Psoas muscle (tissue), 7 donors: ENCODE measurements at regions not wholly inside any gene's neighbourhood (a gene's known extent, or its start where the extent isn't known, plus 50 kb on each side); places are given as distances from the start of the nearest gene placed in this dataset.

Experiments used
- ATAC-seq, 4 donors: fragments of 200-7000 bp; cut with Tn5 transposase; one replicate each; pipeline ENCODE4 v1.9.1; 2020; ENCODE audit warnings: moderate library complexity in 3 of 4, mild to moderate bottlenecking in 2 of 4
- DNase-seq, 2 donors: peaks; one replicate each; pipeline ENCODE4 v3.0.0-alpha.2; 2020
- H3K27ac ChIP-seq: fragments of 200-600 bp; one replicate; pipeline ENCODE4 v1.8.0; 2022
- H3K27me3 ChIP-seq, 3 donors: fragments of 200-600 bp in 1 of 3; one replicate each; pipeline versions ENCODE4 v1.6.1 to v1.8.0; 2013 to 2022; ENCODE audit warnings: low read length in 2 of 3, mild to moderate bottlenecking in 2 of 3, moderate library complexity in 1 of 3; ENCODE audit not compliant: insufficient read depth in 3 of 3
- H3K36me3 ChIP-seq, 2 donors: fragments of 200-600 bp in 1 of 2; one replicate each; pipeline versions ENCODE4 v1.6.1 to v1.8.0; 2013 to 2022; ENCODE audit warnings: low read depth in 1 of 2, mild to moderate bottlenecking in 1 of 2, moderate library complexity in 1 of 2; ENCODE audit not compliant: insufficient read depth in 1 of 2
- H3K4me1 ChIP-seq: fragments of 200-600 bp; one replicate; pipeline ENCODE4 v1.8.0; 2022
- H3K4me3 ChIP-seq: fragments of 200-600 bp; one replicate; pipeline ENCODE4 v1.8.0; 2022; ENCODE audit warnings: mild to moderate bottlenecking
- H3K9me3 ChIP-seq: fragments of 200-600 bp; one replicate; pipeline ENCODE4 v1.8.0; 2022
- WGBS, 3 donors: extraction: QIAGEN DNeasy Blood & Tissue Kit; methylation state at CpG; one replicate each; pipeline versions ENCODE4 v1.1.6 to v1.1.7; 2013; 5-methylcytosine and 5-hydroxymethylcytosine counted together
- intact Hi-C, 2 donors: fragments of 100-400 bp; cut with DNase I; formaldehyde crosslinking; loops; one replicate each; pipeline versions ENCODE4 v1.11.0 to v1.14.2; 2022
- TF ChIP-seq, protein P1 (sequence below): fragments of 200-600 bp; IDR thresholded peaks from one replicate; pipeline ENCODE4 v1.8.0; 2022; ENCODE audit warnings: antibody characterized with exemption
- donor health status: healthy with polysubstance abuse.
- donor health status: DM: no; HTN: no; CAD: no; lungs with moderate emphysema.
- donor health status: Bipolar disorder and iron deficiency.
- donor health status: healthy.
- donor health status: DM: yes; HTN: yes; CAD: no.
- donor health status: DM: no; HTN: no; CAD: no.
- donor health status: DM: yes; HTN: yes; CAD: no.

DNA sequence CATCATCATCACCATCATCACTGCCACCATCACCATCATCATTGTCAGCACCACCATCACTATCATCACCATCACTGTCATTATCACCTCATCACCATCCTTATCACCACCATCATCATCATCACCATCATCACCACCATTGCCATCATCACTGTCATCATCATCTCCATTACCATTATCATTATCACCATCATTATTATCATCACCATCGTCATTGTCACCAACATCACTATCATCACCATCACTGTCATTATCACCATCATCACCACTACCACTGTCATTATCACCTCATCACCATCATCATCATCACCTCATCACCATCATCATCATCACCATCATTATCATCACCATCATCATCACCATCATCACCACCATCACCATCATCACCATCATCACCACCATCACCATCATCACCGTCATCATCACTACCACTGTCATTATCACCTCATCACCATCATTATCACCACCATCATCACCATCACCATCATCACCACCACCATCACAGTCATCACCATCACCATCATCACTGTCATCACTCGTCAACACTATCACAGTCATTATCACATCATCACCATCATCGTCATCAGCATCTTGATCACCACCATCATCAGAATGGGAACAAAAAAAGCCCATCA is 191.1 kb downstream of the TTLL2 start:
- intact Hi-C loops, result no loop called here
- no peak for DNase-seq
- H3K4me1 ChIP-seq, result no peaks in the 10 kb centered on the region
- 48 to 64% (median 57%) methylated on average over 3 to 4 of the region's 4 CpGs for WGBS, 3 donors
- H3K36me3 ChIP-seq, result no peaks in the 10 kb centered on the region
- H3K27me3 ChIP-seq, result peaks cover 0 to 7% (median 0%) of the 10 kb centered on the region in 3 donors
- H3K27ac ChIP-seq, result no peak overlapping the region
- TF ChIP-seq, protein P1, sequence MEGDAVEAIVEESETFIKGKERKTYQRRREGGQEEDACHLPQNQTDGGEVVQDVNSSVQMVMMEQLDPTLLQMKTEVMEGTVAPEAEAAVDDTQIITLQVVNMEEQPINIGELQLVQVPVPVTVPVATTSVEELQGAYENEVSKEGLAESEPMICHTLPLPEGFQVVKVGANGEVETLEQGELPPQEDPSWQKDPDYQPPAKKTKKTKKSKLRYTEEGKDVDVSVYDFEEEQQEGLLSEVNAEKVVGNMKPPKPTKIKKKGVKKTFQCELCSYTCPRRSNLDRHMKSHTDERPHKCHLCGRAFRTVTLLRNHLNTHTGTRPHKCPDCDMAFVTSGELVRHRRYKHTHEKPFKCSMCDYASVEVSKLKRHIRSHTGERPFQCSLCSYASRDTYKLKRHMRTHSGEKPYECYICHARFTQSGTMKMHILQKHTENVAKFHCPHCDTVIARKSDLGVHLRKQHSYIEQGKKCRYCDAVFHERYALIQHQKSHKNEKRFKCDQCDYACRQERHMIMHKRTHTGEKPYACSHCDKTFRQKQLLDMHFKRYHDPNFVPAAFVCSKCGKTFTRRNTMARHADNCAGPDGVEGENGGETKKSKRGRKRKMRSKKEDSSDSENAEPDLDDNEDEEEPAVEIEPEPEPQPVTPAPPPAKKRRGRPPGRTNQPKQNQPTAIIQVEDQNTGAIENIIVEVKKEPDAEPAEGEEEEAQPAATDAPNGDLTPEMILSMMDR, result no peak
- no peaks in the 10 kb centered on the region for H3K9me3 ChIP-seq
- no peak overlapping the region for H3K4me3 ChIP-seq
- ATAC-seq, result no peak

DNA sequence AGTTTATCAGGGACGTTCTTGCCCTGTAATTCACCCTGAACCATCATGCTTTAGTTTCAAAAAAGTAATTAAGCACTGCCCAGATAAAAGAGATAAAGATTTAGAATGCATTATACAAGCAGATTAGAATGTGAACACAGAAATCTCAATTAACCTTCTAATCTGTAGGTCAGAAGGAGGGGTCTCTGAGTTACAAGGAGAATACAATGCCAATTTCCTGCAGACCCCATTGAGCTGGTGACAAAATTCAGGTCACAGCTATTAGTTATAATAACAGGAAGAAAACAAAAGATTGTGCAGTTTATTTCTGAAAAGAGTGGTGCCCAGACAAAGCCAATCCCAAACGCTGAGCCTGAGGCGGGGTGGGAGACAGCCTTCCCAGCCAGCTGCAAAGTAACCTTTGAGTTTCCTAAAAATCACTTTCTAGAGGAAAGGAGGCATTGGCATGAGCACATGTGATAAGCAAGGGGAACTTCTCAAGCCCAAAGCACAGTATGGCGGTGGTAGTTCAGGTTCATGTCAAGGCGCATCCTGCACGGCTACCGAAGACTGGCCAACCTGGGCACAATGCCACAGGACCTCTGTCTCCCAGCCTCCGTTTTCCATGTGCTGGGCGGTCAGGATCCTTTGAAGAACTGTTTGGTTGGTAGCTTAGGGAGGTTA is 192.5 kb downstream of the TTLL2 start:
- DNase-seq, result no peak
- no peaks in the 10 kb centered on the region for H3K4me1 ChIP-seq
- no peaks in the 10 kb centered on the region for H3K9me3 ChIP-seq
- 63 to 66% (median 65%) methylated on average over 9 of the region's 9 CpGs for WGBS, 3 donors
- intact Hi-C loops, result no loop called here
- no peak overlapping the region for H3K4me3 ChIP-seq
- H3K36me3 ChIP-seq, result no peaks in the 10 kb centered on the region
- no peak overlapping the region for H3K27ac ChIP-seq
- peaks cover 0 to 7% (median 0%) of the 10 kb centered on the region in 3 donors for H3K27me3 ChIP-seq
- TF ChIP-seq, protein P1, result no peak
- ATAC-seq, result no peak

DNA sequence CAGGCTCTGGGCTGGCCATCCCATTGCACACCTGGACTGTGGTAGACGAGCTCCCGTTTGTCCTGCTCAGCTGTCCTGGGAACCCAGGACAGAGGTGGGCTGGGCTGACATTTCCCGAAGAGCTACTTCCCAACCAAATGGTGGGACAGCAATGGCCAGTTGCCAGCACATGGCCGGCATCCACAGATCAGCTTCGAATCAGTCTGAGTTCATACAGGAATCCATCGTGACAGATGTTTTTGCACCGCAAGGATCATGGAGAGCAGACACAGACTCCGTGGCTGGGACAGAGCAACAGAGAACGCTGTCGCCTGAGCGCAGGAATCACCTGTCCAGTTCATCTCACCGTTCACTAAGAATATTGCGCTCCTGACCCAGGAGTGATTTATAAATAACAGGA is 198.5 kb downstream of the TTLL2 start:
- intact Hi-C loops, result no loop called here
- TF ChIP-seq, protein P1, result no peak
- Histone ChIP-seq H3K4me1 (no peaks in the 10 kb centered on the region), H3K36me3 (no peaks in the 10 kb centered on the region), H3K4me3 (no peak overlapping the region), H3K9me3 (no peaks in the 10 kb centered on the region), H3K27me3 (peaks cover 0 to 7% (median 1%) of the 10 kb centered on the region in 3 donors), H3K27ac (no peak overlapping the region)
- DNase-seq, result no peak
- no peak for ATAC-seq
- 66 to 71% (median 67%) methylated on average over 13 of the region's 13 CpGs for WGBS, 3 donors

DNA sequence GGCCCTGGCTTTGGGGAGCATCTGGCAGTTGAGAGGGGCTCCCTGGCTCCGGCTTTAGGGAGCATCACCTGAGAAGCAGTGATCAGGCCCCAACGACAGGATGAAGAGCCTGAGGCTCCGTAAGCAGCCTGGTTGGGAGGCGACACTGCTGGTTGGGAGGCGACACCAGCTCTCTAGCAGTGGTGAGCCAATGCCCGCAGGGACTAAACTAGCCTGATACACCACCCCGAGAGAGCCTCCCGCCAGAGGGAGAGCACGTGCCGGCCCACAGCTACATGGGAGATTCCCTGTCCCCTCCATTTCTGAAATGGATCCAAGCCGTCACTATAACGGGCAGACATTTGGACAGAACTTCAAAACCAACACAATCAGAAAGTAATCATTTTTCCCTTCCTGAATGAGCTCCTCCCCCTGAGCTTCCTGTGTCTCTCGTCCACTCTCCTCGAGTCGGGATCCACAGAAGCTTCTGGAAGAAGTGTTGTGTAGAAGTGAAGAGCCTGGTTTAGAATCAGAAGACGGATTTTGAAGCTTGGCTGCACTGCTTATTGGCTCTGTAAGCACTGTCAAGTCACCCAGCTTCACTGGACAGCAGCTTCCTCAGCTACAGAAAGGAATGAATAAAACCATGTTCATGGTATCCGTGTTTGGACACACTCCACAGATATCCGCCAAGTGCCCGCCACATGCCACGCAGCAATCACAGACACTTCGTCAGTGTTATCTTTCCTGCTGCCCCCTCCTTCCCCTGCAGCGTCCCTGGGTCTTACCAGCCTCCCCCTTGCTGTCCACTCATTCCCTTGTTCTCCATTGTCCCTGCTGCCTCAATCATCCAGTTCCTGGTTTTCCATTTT is 199.6 kb downstream of the TTLL2 start:
- peaks cover 0 to 7% (median 1%) of the 10 kb centered on the region in 3 donors for H3K27me3 ChIP-seq
- no peaks in the 10 kb centered on the region for H3K36me3 ChIP-seq
- no peak for DNase-seq
- TF ChIP-seq, protein P1, result no peak
- H3K9me3 ChIP-seq, result no peaks in the 10 kb centered on the region
- no peaks in the 10 kb centered on the region for H3K4me1 ChIP-seq
- H3K27ac ChIP-seq, result no peak overlapping the region
- WGBS, 3 donors, result 63 to 66% (median 63%) methylated on average over 22 of the region's 22 CpGs
- intact Hi-C loops, result no loop called here
- no peak for ATAC-seq
- H3K4me3 ChIP-seq, result no peak overlapping the region
